ENCODE measurements at regions not wholly inside any gene's neighbourhood (a gene's known extent, or its start where the extent isn't known, plus 50 kb on each side); places are given as distances from the start of the nearest gene placed in this dataset.

DNA sequence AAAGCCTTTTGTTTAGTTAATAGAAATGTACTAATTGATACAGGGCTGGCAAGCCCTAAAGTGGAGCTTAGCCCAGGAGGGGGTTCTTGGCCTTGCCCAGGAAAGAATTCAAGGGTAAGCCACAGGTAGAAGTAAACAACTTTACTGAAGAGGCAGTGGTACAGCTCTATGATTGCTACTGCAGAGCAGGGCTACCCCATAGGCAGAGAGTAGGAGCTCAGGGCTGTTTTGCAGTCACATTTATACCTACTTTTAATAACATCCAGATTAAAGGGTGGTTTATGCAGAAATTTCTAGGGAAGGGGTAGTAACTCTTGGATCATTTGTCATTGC is 680.4 kb upstream of the GJE1 start:
- Histone ChIP-seq H3K36me3 (ENCODE audit: low read depth) (no peaks in the 10 kb centered on the region), H3K9me3 (ENCODE audit: severe bottlenecking) (no peaks in the 10 kb centered on the region), H3K4me3 (ENCODE audit: severe bottlenecking) (no peak overlapping the region), H3K4me1 (ENCODE audit: insufficient read depth, poor library complexity, severe bottlenecking) (peaks cover 21% of the 10 kb centered on the region), H3K27me3 (ENCODE audit: insufficient read depth, poor library complexity, severe bottlenecking) (no peaks in the 10 kb centered on the region), H3K27ac (ENCODE audit: poor library complexity, severe bottlenecking) (peak overlapping the region; percentile 98)
- no peak; the same call in 2 of the 3 replicates for ATAC-seq (ENCODE audit: low read depth)
- TF ChIP-seq, protein P1, sequence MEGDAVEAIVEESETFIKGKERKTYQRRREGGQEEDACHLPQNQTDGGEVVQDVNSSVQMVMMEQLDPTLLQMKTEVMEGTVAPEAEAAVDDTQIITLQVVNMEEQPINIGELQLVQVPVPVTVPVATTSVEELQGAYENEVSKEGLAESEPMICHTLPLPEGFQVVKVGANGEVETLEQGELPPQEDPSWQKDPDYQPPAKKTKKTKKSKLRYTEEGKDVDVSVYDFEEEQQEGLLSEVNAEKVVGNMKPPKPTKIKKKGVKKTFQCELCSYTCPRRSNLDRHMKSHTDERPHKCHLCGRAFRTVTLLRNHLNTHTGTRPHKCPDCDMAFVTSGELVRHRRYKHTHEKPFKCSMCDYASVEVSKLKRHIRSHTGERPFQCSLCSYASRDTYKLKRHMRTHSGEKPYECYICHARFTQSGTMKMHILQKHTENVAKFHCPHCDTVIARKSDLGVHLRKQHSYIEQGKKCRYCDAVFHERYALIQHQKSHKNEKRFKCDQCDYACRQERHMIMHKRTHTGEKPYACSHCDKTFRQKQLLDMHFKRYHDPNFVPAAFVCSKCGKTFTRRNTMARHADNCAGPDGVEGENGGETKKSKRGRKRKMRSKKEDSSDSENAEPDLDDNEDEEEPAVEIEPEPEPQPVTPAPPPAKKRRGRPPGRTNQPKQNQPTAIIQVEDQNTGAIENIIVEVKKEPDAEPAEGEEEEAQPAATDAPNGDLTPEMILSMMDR (IDR thresholded peaks at IDR 0.05; ENCODE audit: poor library complexity, severe bottlenecking), result no peak
- DNase-seq (ENCODE audit: low spot score), result no peak

DNA sequence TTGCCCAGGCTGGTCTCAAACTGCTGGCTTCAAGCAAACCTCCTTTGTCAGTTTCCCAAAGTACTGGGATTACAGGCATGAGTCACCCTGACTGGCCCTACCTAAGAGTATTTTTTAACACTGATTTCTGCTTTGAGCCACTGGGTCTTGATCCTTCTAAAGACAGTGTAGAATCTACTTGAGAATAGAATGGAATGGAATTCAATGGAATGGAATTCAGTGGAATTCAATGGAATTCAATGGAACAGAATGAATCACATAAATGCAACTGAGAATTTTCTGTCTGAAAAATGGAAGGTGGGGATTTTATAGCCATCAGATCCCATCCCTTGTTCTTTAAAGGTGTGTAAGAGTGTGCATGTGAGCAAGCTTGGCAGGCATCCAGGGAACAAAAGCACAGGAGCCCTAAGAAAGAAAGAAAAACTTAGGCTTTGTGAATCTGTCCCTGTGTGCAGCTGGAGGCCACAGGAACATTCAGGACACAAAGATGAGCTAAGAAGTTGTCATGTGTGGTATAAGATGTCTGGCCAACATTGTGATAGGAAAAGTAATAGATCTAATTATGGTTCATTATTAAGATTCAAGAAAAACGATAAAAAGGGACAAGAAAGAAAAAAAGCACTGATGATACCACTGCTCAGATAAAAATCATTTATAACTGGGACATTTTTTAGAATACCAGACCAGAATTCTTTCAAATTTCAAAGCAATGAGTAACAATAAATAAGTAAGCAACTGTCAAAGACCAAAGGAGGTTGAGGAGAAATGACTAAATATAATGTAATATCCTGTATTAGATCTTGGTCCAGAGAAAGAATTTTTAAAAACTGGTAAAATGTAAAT is 681.0 kb upstream of the GJE1 start:
- H3K4me3 ChIP-seq (ENCODE audit: severe bottlenecking), result no peak overlapping the region
- H3K27me3 ChIP-seq (ENCODE audit: insufficient read depth, poor library complexity, severe bottlenecking), result no peaks in the 10 kb centered on the region
- H3K27ac ChIP-seq (ENCODE audit: poor library complexity, severe bottlenecking), result peak overlapping the region; percentile 98
- peaks cover 21% of the 10 kb centered on the region for H3K4me1 ChIP-seq (ENCODE audit: insufficient read depth, poor library complexity, severe bottlenecking)
- H3K9me3 ChIP-seq (ENCODE audit: severe bottlenecking), result no peaks in the 10 kb centered on the region
- no peaks in the 10 kb centered on the region for H3K36me3 ChIP-seq (ENCODE audit: low read depth)
- ATAC-seq (ENCODE audit: low read depth) (peak; percentile 84), DNase-seq (ENCODE audit: low spot score) (no peak)
- TF ChIP-seq, protein P1 (IDR thresholded peaks at IDR 0.05; ENCODE audit: poor library complexity, severe bottlenecking), result no peak

DNA sequence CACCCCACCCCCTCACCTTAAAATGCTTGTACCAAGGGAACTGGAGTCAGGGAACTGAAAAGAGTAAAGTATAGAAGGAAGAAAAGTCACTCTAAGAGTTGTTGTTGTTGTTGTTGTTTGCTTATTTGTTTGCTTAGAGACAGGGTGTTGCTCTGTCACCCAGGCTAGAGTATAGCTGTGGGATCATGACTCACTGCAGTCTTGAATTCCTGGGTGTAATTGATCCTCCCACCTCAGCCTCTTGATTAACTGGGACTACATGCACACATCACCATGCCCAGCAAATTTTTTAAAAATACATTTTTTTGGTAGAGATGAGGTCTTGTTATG is 681.6 kb upstream of the GJE1 start:
- ATAC-seq (ENCODE audit: low read depth) (no peak; the same call in 1 of the 3 replicates), DNase-seq (ENCODE audit: low spot score) (no peak)
- H3K9me3 ChIP-seq (ENCODE audit: severe bottlenecking), result no peaks in the 10 kb centered on the region
- H3K4me1 ChIP-seq (ENCODE audit: insufficient read depth, poor library complexity, severe bottlenecking), result peaks cover 21% of the 10 kb centered on the region
- H3K27me3 ChIP-seq (ENCODE audit: insufficient read depth, poor library complexity, severe bottlenecking), result no peaks in the 10 kb centered on the region
- no peaks in the 10 kb centered on the region for H3K36me3 ChIP-seq (ENCODE audit: low read depth)
- TF ChIP-seq, protein P1 (IDR thresholded peaks at IDR 0.05; ENCODE audit: poor library complexity, severe bottlenecking), result no peak
- no peak overlapping the region for H3K4me3 ChIP-seq (ENCODE audit: severe bottlenecking)
- peak overlapping the region; percentile 98 for H3K27ac ChIP-seq (ENCODE audit: poor library complexity, severe bottlenecking)

DNA sequence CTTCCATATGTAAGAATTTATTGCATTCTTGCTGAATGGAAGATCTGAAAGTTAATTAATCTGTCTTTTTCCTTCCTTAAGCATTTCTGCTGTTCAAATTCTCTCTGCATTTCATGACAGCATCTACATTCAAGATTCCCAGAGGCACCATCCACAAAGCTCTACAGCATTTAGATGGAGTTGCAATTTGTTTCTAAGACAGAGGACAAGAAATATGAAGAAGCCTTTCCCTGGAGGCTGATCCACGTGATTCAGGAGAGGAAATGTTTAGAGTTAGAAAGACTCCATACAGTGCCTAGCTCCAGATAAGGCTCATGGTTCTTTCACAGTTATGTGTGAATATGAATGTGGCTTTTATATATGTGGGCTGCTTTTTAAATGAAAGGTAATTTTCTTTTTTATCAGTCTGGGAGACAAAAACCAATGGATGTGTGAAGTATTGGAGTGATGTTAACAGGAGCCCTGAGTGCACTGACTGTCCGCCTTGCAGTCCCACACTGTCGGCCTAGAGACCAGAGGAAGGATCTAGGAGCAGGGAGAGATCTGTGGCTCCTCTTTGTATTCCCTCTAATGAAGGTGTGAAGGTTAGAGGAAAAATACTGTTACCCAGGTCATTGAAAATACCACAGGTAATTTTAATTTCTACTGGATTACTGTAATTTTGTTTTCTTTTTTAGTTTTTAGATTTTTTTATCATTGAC is 686.6 kb upstream of the GJE1 start:
- H3K4me1 ChIP-seq (ENCODE audit: insufficient read depth, poor library complexity, severe bottlenecking), result peaks cover 4% of the 10 kb centered on the region
- no peaks in the 10 kb centered on the region for H3K27me3 ChIP-seq (ENCODE audit: insufficient read depth, poor library complexity, severe bottlenecking)
- H3K36me3 ChIP-seq (ENCODE audit: low read depth), result no peaks in the 10 kb centered on the region
- TF ChIP-seq, protein P1 (IDR thresholded peaks at IDR 0.05; ENCODE audit: poor library complexity, severe bottlenecking), result no peak
- no peaks in the 10 kb centered on the region for H3K9me3 ChIP-seq (ENCODE audit: severe bottlenecking)
- no peak overlapping the region for H3K27ac ChIP-seq (ENCODE audit: poor library complexity, severe bottlenecking)
- ATAC-seq (ENCODE audit: low read depth) (no peak), DNase-seq (ENCODE audit: low spot score) (no peak)
- H3K4me3 ChIP-seq (ENCODE audit: severe bottlenecking), result no peak overlapping the region

Data from RWPE2 (cell line).